Activated naive CD8-positive, alpha-beta T cell treated with anti-CD3 and anti-CD28 coated beads, Interleukin-2, amount 50 U/mL, for 16 hours (primary cell): ENCODE measurements at regions not wholly inside any gene's neighbourhood (a gene's known extent, or its start where the extent isn't known, plus 50 kb on each side); places are given as distances from the start of the nearest gene placed in this dataset.

Experiments used
- DNase-seq: peaks from one replicate; pipeline ENCODE4 v3.0.0-alpha.2; 2020; ENCODE audit warnings: low read depth, low spot score

- DNase-seq = no peak
Measured at GRCh38 chr5:38031304-38031703, 191.5 kb upstream of the GDNF start.

DNA sequence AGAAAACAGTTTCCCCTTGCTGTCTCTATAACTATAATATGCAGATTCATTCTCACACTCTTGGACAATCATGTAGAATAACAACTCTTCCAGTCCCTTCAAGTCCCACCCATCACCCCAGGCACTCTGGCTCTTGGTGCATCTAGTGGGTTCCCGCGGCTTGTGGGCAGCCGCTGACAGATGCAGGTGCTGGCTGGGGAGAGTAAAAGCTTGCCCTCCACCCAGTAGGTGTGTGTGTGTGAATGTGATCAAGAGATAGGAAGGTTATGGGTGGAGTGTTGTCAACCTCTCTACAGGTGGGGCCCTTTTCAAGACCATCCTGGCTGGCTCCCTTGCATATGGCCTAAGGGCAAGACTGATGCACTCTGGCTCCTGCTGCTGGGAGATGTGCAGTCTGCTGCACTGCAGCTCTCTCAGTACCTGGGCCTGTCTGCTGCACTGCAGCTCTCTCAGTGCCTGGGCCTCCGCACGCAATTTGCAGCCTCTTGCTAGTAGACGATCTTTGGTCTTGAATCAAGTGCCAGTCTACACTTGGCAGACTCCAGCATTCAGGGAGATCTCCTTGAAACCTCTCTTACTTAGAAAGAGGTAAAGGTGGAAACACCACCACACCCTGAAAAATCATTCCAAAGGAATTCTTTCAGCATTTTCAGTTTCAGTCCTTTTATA is 189.7 kb upstream of the GDNF start:
- DNase-seq = no peak

GRCh38 chr5:38023799-38024198 is 184.0 kb upstream of the GDNF start:
- no peak for DNase-seq

- DNase-seq = no peak
Measured at GRCh38 chr5:38023371-38023770, 183.5 kb upstream of the GDNF start.

- no peak for DNase-seq
Measured at GRCh38 chr5:38022631-38023030, 182.8 kb upstream of the GDNF start.

- no peak for DNase-seq
Measured at GRCh38 chr5:38018016-38018415, 178.2 kb upstream of the GDNF start.

DNA sequence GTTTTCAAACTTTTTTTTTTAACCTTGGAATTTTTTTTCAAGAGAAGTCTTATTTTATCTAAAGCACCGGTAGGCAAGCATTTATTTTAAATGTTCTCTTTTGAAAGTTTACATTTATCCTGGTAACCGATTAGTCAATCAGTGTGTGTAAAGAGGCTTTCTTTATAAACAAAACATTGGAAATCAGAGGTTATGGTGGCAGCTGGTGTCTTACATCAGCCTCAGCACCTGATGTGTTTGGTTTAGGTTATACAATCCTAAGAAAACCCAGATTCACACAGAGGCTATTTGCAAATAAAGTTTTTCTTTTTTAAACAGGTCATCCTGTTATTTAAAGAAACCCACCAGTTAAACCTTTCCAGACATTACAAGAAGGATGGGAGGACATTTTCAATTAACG is 173.3 kb upstream of the GDNF start:
- no peak for DNase-seq

DNA sequence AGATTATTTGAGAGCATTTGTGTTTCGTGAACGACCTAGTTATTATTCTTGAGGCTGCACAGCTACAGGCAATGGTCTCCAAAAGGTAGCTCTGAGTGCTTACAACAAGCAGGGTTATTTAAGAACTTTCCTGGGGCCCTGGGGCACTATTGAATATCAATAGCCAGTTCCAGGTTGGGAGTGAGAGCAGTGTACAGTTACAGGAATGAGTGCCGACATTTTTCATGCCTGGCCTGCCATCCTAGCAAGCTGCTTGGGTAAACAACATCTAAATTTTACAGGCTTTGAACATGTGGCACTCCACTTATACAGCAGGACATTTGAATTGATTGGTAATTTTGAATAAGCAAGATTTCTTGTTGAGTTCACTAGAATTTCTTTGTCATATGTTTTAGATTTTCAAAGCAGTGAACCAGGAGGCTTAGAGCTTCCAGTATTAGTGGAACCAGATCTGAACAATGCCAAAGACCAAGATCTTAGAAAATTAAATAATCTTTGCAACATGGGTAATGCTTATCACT is 171.9 kb upstream of the GDNF start:
- no peak for DNase-seq

- DNase-seq = no peak
Measured at GRCh38 chr5:38009749-38010358, 170.0 kb upstream of the GDNF start.

- DNase-seq = no peak
Measured at GRCh38 chr5:38008198-38008597, 168.4 kb upstream of the GDNF start.

DNA sequence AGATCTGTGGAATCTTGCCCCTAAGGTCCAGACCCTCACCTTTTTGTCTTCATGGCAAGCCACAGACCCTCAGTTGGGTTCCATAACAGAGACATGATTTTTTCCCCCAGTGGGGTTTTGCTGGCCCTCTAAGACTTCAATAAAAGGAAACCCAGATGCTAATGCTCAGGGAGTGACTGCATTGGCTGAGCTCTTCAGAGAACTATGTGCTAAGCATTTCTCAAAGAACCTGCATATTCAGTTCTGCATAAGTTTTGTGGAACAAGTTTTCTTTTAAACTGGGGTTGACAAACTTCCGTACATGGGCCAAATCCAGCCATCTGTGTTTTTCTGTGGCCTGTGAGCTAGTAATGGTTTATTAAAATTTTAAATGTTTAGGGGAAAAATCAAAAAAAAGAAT is 159.8 kb upstream of the GDNF start:
- DNase-seq = no peak

DNA sequence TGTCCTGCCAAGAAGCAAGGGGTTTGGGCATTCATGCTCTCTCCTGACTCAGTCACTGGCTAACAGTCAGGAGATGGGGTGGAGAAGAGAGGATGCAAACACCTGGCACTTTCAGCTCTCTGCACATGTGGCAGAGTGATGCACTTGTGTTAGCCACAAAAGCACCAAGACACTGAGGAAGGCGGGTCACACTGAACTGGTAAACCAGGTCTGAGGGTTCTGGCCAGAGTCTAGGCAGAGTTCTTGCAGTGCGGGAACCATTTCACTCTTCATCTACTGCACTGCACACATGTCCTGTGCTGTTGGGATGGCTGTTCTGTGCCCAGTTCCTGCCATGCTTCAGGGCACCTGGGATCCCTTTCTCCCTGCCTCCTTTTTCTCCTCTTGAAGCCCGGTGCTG is 157.1 kb upstream of the GDNF start:
- DNase-seq = no peak

- no peak for DNase-seq
Measured at GRCh38 chr5:37994729-37995128, 154.9 kb upstream of the GDNF start.

DNA sequence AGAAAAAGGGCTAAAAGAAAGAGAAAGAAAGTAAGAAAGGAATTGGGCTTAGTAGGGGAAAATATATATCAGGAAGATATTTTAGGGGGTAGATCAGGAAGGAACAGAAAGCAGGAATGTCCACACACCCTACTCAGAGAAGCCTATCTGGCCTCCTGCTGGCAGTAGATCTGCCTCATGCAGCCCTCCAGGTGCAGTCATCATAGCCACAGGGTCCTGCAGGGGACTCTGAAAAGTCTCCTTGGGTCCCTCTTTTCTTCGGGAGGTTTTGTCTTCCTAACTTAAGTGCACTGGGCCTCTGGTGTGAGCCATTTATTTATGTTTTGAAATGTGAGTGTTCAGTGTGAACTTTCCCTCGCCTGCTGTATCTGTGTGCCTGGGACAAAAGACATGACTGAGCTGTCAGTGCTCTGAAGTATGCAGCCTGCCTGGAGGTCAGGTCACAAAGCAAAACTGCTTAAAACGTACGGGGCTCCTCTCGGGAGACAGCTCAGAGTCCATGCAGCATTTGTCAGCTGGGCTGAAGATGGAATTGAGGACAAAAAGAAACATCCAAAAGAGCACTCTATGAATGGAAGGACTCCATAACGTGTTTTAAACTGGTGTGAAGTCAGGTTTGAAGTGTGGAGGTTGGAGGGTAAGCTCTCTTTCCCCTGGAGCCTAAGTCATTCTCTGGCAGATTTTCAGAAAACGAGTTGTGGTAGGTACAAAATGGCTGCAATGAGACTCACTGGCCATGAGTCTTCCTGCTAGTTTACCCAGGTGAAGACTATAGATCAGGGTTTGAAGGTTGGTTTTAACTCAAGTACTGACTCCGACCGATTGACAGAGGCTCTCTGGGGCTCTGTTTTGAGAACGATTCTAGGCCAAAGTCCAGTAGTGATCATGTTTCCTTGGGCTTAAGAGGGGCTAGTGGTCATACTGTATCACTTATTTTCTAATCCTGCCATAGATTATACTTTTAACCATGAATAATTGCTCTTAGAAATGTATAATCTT is 151.8 kb upstream of the GDNF start:
- DNase-seq = no peak

DNA sequence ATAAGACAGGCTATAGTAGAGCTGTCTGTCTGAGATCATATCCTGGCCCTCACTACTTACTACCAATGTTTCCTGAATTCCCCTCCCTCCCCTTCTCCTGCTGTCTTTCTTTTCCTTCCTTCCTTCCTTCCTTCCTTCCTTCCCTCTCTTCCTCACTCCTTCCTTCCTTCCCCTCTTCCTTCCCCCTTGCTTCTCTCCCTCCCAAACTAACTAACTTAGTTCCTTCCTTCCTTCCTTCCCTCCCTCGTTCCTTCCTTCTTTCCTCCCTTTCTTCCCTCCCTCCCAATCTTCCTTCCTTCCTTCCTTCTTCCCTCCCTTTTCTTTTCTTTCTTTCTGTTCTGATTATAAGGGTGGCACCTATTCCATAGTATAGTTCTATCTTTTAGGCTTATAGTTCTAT is 150.0 kb upstream of the GDNF start:
- no peak for DNase-seq

DNA sequence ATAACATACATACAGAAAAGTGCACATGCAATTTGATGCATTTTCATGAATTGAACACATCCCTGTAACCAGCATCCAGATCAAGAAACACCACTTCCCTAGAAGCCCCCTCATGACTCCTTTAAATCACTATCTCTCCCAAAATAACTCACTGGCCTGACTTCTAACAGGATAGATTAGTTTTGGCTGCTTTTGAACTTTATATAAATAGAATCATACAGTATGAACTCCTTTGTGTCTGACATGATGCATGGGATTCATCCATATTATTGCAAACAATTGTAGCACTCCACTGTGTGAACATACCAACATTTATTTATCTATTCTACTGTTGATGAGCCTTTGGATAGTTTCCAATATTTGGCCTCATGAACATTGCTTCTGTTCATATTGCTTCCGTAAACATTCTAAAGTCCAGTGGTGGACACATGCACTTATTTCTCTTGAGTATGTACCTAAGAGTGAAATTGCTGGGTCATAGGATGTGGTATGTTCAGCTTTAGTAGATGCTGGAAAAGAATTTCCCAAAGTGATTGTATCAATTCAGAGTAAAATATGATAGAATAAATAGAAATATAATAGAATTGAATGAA is 148.7 kb upstream of the GDNF start:
- no peak for DNase-seq

DNA sequence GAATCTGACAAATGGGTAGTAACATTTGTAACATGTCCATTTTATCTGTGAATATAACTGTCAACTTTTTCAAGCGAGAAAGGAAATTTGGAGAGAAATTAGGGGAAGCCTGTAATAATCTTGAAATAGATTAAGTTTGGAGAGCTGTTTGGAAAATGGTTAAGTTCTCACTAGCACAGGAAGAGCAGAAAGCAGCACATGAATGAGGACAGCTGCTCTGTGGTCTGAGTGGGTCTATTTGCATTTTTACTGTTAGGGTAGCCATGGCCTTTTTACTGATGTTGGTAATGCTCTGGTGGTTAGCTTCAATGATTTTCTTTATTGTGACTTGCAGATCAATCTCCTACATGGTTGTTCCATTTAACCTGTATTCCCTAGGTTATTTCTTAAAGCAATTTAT is 144.5 kb upstream of the GDNF start:
- DNase-seq = no peak

DNA sequence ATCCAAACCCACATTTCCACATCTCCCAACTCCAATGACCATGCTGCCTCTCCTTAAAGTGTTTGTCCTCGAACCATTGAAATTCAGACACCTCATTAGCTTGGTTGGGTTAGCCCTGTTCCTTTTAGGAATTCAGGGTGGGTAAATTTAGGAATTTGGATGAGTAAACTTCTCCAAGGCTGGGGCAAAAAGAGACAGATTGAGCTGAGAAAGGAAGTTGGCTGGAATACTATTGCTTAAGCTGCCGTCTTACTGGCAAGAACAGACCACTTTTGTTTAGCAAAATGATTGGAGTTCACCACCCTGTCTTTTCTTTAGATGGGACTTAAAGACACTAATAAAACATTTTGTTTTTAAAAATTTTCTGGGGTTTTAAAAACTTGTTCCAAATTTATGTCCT is 143.6 kb upstream of the GDNF start:
- DNase-seq = no peak

- no peak for DNase-seq
Measured at GRCh38 chr5:37979559-37979958, 139.7 kb upstream of the GDNF start.

GRCh38 chr5:37975531-37975930 is 135.7 kb upstream of the GDNF start:
- DNase-seq = no peak

- DNase-seq = no peak
Measured at GRCh38 chr5:37971483-37972024, 131.7 kb upstream of the GDNF start.

GRCh38 chr5:37966871-37967270 is 127.0 kb upstream of the GDNF start:
- DNase-seq = no peak
